CD4-positive, alpha-beta T cell treated with Interleukin-4 for 4 hours (primary cell): ENCODE measurements at regions not wholly inside any gene's neighbourhood (a gene's known extent, or its start where the extent isn't known, plus 50 kb on each side); places are given as distances from the start of the nearest gene placed in this dataset.
"Not testable (repeated sequence)": the region's sequence is repeated elsewhere in the genome, so short reads cannot be mapped to it uniquely, and the experiment has no call there.

ENCODE experiments used
- DNase-seq: peaks from one replicate; pipeline ENCODE4 v3.0.0-alpha.2; 2020

- no peak for DNase-seq
These were observed 106.6 kb upstream of the BARHL2 start for GRCh38 chr1:90823686-90824085.

- no peak for DNase-seq
These were observed 104.8 kb upstream of the BARHL2 start for GRCh38 chr1:90821788-90822359.

- DNase-seq = no peak
These were observed 104.2 kb upstream of the BARHL2 start for GRCh38 chr1:90821152-90821787.

DNA sequence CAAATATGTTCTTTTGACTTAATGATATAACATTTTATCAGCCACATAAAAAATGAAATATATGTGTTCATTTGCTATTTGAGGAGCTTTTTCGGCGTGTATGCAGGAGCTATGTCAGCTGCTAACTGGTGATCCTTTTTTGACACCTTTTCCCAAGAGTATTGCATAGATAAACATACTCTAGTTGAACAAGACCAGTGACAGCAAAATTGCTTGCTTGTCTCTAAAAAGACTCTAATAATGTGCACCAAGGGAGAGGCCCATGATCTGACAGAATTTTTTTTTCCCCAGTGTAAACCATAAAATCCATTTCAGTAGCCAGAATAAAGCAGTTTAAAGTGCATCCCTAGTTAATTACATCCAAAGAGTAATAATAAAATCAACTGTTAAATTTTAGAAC lies 103.6 kb upstream of the BARHL2 start:
- no peak for DNase-seq

GRCh38 chr1:90817399-90817798 lies 100.3 kb upstream of the BARHL2 start:
- DNase-seq = no peak

DNA sequence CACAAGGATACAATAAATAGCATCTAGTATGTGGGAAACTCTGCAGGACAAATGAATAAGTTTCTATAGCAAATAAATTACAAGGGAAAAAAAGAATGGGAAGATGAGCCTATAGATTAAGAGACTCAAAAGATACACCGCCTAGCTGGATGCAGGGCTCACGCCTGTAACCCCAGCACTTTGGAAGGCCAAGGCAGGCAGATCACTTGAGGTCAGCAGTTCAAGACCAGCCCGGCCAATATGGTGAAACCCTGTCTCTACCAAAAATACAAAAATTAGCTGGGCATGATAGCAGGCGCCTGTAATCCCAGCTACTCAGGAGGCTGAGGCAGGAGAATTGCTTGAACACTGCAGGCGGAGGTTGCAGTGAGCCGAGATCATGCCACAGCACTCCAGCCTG lies 95.1 kb upstream of the BARHL2 start:
- not testable (repeated sequence) for DNase-seq

- DNase-seq = not testable (repeated sequence)
These were observed 94.4 kb upstream of the BARHL2 start for GRCh38 chr1:90811444-90811950.

GRCh38 chr1:90810681-90811080 lies 93.6 kb upstream of the BARHL2 start:
- DNase-seq = no peak

DNA sequence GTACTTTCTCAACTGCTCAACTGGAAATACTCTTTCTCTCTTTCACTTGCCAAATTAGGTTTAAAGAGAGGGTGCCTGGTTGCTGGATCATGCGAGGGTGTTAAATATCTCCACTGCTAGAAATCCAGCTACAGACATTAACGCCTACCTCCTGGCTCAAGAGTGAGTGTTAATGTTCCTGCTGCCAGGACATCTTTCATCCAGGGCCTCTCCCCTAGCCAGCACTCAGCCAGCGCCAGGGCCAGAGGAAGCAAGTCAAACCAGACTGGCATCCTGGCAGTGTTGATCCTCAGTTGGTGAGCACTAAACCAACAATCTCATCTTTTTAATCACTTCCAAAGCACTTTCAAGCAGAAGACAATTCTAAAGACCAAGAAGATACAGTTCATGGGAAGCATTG lies 92.9 kb upstream of the BARHL2 start:
- DNase-seq = no peak

GRCh38 chr1:90809093-90809492 lies 92.0 kb upstream of the BARHL2 start:
- no peak for DNase-seq

GRCh38 chr1:90807329-90807728 lies 90.2 kb upstream of the BARHL2 start:
- no peak for DNase-seq

- DNase-seq = no peak
These were observed 85.5 kb upstream of the BARHL2 start for GRCh38 chr1:90802622-90803021.

DNA sequence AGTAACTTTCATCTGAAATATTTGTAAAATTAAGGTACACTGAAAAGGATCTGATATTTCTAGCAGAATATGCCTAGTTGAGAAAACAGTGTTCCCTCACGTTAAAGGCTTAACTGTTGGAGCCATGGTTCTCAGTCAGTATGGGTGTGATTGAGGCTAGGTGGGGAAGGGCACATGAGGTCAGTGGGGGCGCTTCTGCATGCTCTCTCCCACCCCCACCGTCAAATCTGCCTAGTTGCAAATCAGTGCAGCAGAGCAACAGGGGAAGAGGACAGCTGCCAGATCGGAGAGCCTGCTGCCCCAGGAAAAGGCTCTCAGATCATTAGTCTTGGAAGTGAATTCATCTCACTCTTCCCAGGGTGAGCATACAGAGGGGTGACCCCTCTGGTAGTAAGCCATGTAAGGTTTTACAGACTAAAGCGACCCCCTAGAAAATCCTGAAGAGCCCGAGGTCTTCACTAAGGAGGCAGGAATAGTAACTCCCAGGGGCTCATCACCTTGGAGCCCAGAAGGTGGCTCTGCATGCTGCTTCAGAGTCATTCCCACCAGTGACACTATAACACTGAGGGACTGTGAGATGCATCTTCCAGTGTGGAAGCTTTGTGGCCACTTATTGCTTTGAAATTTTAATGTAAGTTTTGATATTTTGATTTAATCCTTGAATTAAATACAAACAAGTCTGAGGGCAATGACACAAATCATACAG lies 83.1 kb upstream of the BARHL2 start:
- no peak for DNase-seq

DNA sequence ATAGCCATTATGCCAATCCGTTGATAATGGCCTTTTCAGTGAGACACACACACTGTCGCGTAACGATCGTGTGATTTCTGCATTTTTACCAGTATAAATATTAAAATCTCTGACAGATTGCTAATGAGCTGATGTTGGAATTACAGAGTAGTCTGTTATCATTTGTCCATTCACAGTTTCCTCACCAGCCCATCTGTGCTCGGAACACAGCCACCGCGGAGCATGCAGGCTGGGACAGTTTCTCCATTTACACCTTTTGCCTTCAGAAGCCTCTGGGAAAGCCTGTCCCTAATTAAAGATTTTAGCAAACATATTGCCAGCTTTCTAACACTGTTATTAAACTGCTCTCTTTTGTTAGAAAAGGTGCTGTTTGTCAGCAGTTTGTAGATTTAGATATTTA lies 82.2 kb upstream of the BARHL2 start:
- no peak for DNase-seq

- DNase-seq = no peak
These were observed 81.8 kb upstream of the BARHL2 start for GRCh38 chr1:90798883-90799282.

DNA sequence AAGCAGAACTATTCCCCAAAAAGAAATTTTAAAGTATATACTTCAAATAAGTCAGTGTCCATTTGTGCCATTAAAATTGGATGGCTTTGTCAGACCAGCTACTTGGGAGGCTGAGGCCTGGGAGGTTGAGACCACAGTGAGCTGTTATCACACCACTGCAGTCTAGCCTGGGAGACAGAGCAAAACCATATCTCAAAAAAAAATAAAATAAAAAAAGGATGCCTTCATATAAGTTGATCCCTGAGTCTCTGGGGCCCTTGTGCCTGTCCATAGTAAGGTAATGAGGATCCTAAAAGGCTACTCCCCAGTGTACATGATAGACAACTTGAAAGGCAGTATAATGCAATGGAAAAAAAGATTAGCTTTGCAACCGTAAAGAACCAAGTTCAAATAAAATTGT lies 81.2 kb upstream of the BARHL2 start:
- DNase-seq = no peak

GRCh38 chr1:90795431-90795830 lies 78.3 kb upstream of the BARHL2 start:
- no peak for DNase-seq

GRCh38 chr1:90786709-90787108 lies 69.6 kb upstream of the BARHL2 start:
- no peak for DNase-seq

DNA sequence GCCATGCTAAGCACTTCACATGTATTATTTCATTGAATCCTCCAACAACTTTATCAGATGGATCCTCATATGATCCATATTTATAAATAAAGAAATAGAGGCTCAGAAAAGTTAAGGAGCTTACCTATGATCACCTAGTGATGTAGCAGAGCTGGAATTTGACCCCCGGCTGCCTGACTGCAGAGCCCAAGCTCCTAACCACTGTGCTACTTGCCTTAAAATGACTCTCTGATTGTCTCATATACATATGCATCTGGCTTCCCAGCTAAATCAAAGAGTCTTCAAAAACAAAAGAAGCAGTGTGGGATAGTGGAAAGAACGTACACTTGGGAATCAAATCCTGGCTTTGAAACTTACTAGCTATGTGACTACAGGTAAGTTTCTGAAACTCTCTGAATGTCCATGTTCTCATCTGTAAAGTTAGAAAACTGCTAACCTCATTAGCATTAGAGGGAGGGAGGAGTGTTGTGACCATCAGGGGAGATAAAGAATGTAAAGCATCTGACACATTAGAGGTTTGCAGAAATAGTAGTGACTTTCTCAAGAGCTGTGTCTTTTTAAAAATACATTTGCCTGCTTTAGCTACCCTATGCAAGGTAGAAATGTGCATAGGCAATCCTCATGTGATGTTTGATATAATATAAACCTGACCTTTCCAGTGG lies 67.2 kb upstream of the BARHL2 start:
- no peak for DNase-seq

DNA sequence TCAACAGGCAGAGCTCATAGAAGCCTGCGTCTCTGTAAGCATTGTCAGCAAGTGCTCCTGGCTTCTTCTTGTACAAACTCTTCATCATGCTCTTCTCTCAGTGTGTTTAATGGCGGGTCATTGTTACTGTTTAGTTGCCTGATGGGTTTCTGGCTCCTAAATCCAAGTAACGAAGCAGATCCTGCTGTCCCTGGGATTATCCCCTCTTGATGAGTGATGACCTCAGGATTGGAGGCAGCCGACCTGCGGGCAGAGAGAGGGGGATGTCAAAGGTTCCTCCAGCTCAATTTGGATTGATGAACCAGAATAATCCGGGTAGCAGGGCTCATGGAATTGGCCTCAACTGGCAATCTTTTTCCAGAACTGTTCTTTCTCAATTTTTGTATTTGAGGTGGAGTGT lies 66.1 kb upstream of the BARHL2 start:
- no peak for DNase-seq

DNA sequence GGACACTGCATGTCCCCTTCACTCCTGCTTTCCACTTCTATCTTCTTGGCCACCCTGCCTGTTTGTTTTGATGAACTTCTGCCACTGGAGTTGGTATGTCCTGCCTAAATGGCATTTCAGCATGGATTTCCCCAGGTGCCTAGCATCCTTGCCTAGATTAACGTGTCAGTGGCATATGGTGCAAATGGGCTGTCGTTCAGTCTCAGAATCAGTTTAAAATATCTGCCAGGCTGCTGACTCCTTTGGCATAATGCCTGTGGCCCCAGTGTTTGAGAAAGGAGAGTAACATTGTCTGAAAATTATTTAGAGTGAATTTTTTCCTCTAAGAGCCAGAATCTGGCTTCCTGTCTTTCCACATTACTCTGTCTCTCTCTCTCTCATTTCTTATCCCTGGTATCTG lies 64.9 kb upstream of the BARHL2 start:
- DNase-seq = no peak

DNA sequence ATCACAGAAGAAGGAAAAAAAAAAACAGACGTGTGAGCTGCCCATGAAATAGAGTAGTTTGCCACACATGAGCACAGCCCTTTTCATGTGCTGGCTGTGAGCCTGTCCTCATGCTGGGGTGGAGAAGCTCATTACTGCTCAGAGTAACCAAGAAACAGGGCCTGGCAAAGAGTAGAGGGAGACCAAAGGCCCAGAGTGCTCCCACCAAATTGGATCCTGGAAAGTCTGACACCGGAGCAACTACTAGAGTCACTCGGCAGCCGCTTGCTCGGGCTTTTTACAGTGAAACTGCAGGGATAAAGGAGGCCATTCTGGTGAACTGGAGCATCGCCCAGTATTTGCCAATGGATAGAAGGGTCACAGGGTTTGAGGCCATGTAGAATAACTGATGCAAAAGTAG lies 64.4 kb upstream of the BARHL2 start:
- no peak for DNase-seq

- DNase-seq = no peak
These were observed 63.9 kb upstream of the BARHL2 start for GRCh38 chr1:90780981-90781380.

GRCh38 chr1:90779573-90779972 lies 62.5 kb upstream of the BARHL2 start:
- DNase-seq = no peak
